ENCODE measurements at regions not wholly inside any gene's neighbourhood (a gene's known extent, or its start where the extent isn't known, plus 50 kb on each side); places are given as distances from the start of the nearest gene placed in this dataset.

DNA sequence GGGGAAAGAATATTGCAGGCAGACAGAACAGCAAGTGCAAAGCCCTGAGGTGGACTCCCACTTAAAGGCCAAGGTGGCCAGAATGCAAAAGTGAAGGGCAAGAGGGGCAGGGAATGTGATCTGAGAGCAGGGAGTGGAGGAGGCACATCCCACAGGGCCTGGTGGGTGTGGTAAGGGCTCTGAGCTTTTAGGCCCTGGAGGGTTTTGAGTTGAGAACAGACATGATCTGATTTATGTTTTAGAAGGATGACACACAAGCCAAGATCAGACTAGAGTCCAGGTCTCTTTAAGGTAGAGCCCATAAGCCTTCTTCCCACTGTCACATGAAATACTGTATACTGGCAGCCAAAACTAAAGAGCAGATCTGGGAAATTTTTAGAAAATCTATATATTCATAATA lies 162.5 kb downstream of the SLC38A4 start:
- TF ChIP-seq, protein P1, sequence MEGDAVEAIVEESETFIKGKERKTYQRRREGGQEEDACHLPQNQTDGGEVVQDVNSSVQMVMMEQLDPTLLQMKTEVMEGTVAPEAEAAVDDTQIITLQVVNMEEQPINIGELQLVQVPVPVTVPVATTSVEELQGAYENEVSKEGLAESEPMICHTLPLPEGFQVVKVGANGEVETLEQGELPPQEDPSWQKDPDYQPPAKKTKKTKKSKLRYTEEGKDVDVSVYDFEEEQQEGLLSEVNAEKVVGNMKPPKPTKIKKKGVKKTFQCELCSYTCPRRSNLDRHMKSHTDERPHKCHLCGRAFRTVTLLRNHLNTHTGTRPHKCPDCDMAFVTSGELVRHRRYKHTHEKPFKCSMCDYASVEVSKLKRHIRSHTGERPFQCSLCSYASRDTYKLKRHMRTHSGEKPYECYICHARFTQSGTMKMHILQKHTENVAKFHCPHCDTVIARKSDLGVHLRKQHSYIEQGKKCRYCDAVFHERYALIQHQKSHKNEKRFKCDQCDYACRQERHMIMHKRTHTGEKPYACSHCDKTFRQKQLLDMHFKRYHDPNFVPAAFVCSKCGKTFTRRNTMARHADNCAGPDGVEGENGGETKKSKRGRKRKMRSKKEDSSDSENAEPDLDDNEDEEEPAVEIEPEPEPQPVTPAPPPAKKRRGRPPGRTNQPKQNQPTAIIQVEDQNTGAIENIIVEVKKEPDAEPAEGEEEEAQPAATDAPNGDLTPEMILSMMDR (IDR thresholded peaks at IDR 0.05) = no peak
- no peak for TF ChIP-seq POLR2A (IDR thresholded peaks at IDR 0.05)
- intact Hi-C loops (cut with DNase I) = no loop called here
- Histone ChIP-seq H3K4me1 (peaks cover 9% of the 10 kb centered on the region), H3K27ac (no peak overlapping the region), H3K4me3 (no peak overlapping the region), H3K27me3 (no peaks in the 10 kb centered on the region), H3K36me3 (replicated peaks in 1 of 2; ENCODE audit: insufficient read depth in 1 of 2, low read depth in 2 of 2) (no peaks in the 10 kb centered on the region), H3K9me3 (no peaks in the 10 kb centered on the region)
- DNase-seq (no peak), ATAC-seq (no peak)

DNA sequence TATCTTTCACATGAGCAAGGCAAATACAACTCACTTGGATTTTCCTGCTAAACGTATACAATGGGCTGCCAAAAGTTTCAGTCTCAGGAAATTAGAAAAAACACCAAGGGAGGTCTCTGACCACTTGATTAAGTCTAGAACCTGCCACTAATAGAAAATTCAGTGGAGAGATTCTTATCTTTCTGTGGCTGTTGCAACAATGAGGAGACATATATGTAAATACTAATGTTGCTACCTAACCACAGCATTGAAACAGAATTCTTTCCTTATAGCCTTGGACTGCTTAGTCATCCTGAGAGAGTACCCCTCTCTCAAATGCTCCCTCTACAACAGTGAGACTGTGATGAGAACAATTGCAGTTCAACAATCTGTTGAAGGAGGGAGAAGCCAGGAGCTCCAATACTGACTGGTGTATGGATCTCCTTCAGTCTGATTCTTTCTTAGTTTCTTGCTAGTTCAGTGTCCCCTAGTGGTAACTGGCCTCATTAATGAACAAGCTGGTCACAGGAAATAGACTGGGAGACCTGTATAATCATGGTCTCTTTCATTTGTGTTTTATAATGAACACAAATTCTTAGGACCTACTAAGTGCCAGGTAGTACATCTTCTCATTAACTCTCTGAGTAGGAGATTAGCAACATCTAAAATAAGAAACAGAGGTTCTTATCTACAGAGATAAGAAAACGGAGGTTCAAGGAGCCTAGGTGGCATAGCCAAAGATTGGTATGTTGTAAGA lies 164.5 kb downstream of the SLC38A4 start:
- intact Hi-C loops (cut with DNase I) = no loop called here
- H3K27me3 ChIP-seq = no peaks in the 10 kb centered on the region
- peak overlapping the region in 2 of 4 donors; percentile 28 to 39 for H3K27ac ChIP-seq
- WGBS, 2 donors = 20 to 22% methylated on average over 2 of the region's 2 CpGs
- H3K36me3 ChIP-seq (replicated peaks in 1 of 2; ENCODE audit: insufficient read depth in 1 of 2, low read depth in 2 of 2) = no peaks in the 10 kb centered on the region
- no peaks in the 10 kb centered on the region for H3K9me3 ChIP-seq
- ATAC-seq (peak; percentile 93), DNase-seq (peak; percentile 17 to 64 (median 30))
- peaks cover 9% of the 10 kb centered on the region for H3K4me1 ChIP-seq
- H3K4me3 ChIP-seq = no peak overlapping the region
- TF ChIP-seq POLR2A (IDR thresholded peaks at IDR 0.05) = no peak
- TF ChIP-seq, protein P1 (IDR thresholded peaks at IDR 0.05) = peak; percentile 66 to 93 (median 84)

DNA sequence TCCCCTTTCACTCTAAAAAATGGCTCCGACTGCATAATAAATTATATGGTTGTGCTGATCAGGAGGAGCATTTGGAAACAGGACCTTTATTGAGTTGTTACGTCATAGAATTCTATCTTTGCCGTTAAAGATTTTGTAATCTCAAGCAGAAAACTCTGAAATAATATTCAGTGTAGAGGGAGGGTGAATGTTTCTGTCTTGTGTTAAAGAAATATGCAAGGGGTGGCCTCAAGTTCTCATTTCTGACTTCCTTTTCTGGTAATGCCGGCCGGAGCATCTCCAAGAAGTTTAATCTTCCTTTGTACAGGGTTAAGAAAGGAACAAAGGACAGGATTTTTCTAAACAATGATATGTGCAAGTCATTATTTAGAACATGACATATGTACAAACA lies 165.1 kb downstream of the SLC38A4 start:
- no peaks in the 10 kb centered on the region for H3K27me3 ChIP-seq
- H3K9me3 ChIP-seq = no peaks in the 10 kb centered on the region
- DNase-seq (no peak), ATAC-seq (no peak)
- WGBS, 2 donors = 58 to 64% methylated on average over 5 of the region's 5 CpGs
- peaks cover 9% of the 10 kb centered on the region for H3K4me1 ChIP-seq
- no peak for TF ChIP-seq POLR2A (IDR thresholded peaks at IDR 0.05)
- TF ChIP-seq, protein P1 (IDR thresholded peaks at IDR 0.05) = no peak
- no peaks in the 10 kb centered on the region for H3K36me3 ChIP-seq (replicated peaks in 1 of 2; ENCODE audit: insufficient read depth in 1 of 2, low read depth in 2 of 2)
- intact Hi-C loops (cut with DNase I) = no loop called here
- H3K4me3 ChIP-seq = no peak overlapping the region
- H3K27ac ChIP-seq = peak overlapping the region in 2 of 4 donors; percentile 9 to 39

DNA sequence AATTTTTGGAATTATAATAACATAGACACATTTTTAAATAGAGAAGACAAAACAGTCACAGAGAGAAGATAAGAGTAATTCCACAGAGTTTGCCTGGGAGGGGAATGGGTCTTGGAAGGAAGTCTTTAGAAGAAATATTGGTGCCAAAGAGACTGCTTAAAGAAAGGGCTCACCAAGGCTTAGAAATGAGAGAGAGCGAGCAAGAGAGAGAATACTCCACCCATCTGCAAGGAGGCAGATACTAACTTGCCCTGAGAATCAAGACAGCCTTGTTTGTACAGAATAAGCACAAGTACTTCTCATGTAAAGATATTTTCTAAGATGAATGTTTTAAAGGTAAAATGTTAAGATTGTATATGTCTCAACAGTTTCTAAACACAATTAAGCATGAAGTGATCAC lies 165.5 kb downstream of the SLC38A4 start:
- no peak overlapping the region for H3K4me3 ChIP-seq
- H3K36me3 ChIP-seq (replicated peaks in 1 of 2; ENCODE audit: insufficient read depth in 1 of 2, low read depth in 2 of 2) = no peaks in the 10 kb centered on the region
- TF ChIP-seq, protein P1 (IDR thresholded peaks at IDR 0.05) = no peak
- TF ChIP-seq POLR2A (IDR thresholded peaks at IDR 0.05) = no peak
- H3K27ac ChIP-seq = peak overlapping the region in 1 of 4 donors; percentile 9
- WGBS, 2 donors = 81 to 87% methylated on average over 1 of the region's 1 CpG
- ATAC-seq (no peak), DNase-seq (no peak)
- no peaks in the 10 kb centered on the region for H3K9me3 ChIP-seq
- no peaks in the 10 kb centered on the region for H3K27me3 ChIP-seq
- H3K4me1 ChIP-seq = peaks cover 9% of the 10 kb centered on the region
- intact Hi-C loops (cut with DNase I) = no loop called here

DNA sequence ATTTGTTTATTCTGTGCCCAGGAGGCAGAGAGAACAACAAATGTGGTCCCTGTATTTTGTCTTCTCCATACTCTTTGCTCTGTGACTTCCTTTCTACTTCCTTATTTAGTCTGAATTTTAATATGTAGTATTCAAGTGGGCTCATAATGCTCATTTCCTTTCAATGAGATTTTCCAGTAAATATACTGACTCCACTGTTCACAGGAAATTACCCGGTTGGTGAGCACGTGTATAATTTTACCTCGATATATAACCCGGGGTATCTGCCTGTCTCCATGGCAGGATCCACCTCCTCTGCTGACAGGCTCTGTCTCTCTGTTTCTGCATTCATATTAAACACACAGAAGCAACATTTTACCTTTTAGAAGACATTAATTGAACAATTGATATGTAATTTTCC lies 166.0 kb downstream of the SLC38A4 start:
- ATAC-seq = no peak
- H3K36me3 ChIP-seq (replicated peaks in 1 of 2; ENCODE audit: insufficient read depth in 1 of 2, low read depth in 2 of 2) = no peaks in the 10 kb centered on the region
- no peak overlapping the region for H3K27ac ChIP-seq
- no peak overlapping the region for H3K4me3 ChIP-seq
- peaks cover 9% of the 10 kb centered on the region for H3K4me1 ChIP-seq
- no peaks in the 10 kb centered on the region for H3K27me3 ChIP-seq
- TF ChIP-seq, protein P1 (IDR thresholded peaks at IDR 0.05) = no peak
- no peak for TF ChIP-seq POLR2A (IDR thresholded peaks at IDR 0.05)
- 63 to 70% methylated on average over 4 of the region's 4 CpGs for WGBS, 2 donors
- intact Hi-C loops (cut with DNase I) = loop anchor here (10.0 kb wide), 1 partner anchor 305 kb away; no protein-coding TSS in a partner anchor
- no peaks in the 10 kb centered on the region for H3K9me3 ChIP-seq
- DNase-seq = no peak

Data from body of pancreas (tissue), 4 donors.